CD14-positive monocyte (primary cell): ENCODE measurements at regions not wholly inside any gene's neighbourhood (a gene's known extent, or its start where the extent isn't known, plus 50 kb on each side); places are given as distances from the start of the nearest gene placed in this dataset.

ENCODE experiments used
- DNase-seq, 3 donors: peaks; one replicate each; pipeline ENCODE4 v3.0.0-alpha.2; 2011 to 2022
- H2AFZ ChIP-seq: 2 replicates; pipeline ENCODE4 v1.6.0; 2012; ENCODE audit warnings: mild to moderate bottlenecking, low read depth, low read length, inconsistent platforms; ENCODE audit not compliant: insufficient read depth, poor library complexity, severe bottlenecking
- H3K27ac ChIP-seq, 2 donors: 1 replicate in 1 of 2; 2 replicates in 1 of 2; pipeline ENCODE4 v1.5.1; 2012 to 2013; ENCODE audit warnings: low read length in 2 of 2, control low read depth in 1 of 2, inconsistent platforms in 1 of 2, low read depth in 1 of 2, mild to moderate bottlenecking in 1 of 2
- H3K27me3 ChIP-seq, 2 donors: one replicate each; pipeline versions ENCODE4 v1.6.0 to v1.6.1; 2011 to 2013; ENCODE audit warnings: low read length in 2 of 2; ENCODE audit not compliant: control insufficient read depth in 2 of 2, insufficient read depth in 2 of 2
- H3K36me3 ChIP-seq, 2 donors: replicated peaks in 1 of 2; 1 replicate in 1 of 2; 2 replicates in 1 of 2; pipeline versions ENCODE4 v1.5.1 to v1.6.1; 2012 to 2013; ENCODE audit warnings: low read length in 2 of 2, control low read depth in 1 of 2, inconsistent platforms in 1 of 2, mild to moderate bottlenecking in 1 of 2; ENCODE audit not compliant: insufficient read depth in 2 of 2, control insufficient read depth in 1 of 2
- H3K4me1 ChIP-seq, 2 donors: 1 replicate in 1 of 2; 2 replicates in 1 of 2; pipeline versions ENCODE4 v1.5.1 to v1.6.1; 2012 to 2013; ENCODE audit warnings: low read length in 2 of 2, control low read depth in 1 of 2, inconsistent platforms in 1 of 2, mild to moderate bottlenecking in 1 of 2, moderate library complexity in 1 of 2; ENCODE audit not compliant: insufficient read depth in 2 of 2, control insufficient read depth in 1 of 2
- H3K4me2 ChIP-seq: replicated peaks from 2 replicates; pipeline ENCODE3; 2012; ENCODE audit warnings: low read length, moderate library complexity, mild to moderate bottlenecking; ENCODE audit not compliant: poor library complexity, severe bottlenecking; ENCODE audit errors: extremely low read depth
- H3K4me3 ChIP-seq, 3 experiments: fragments of 200-600 bp in 1 of 3; sonication (generic) in 1 of 3; replicated peaks in 1 of 3; 1 replicate in 2 of 3; 2 replicates in 1 of 3; pipeline ENCODE4 v1.5.1; 2011 to 2013; ENCODE audit warnings: low read length in 3 of 3, mild to moderate bottlenecking in 3 of 3, control low read depth in 2 of 3, low read depth in 2 of 3, inconsistent platforms in 1 of 3, moderate library complexity in 1 of 3
- H3K79me2 ChIP-seq: 2 replicates; pipeline ENCODE4 v1.6.0; 2012; ENCODE audit warnings: mild to moderate bottlenecking, control low read depth, inconsistent platforms, low read length, moderate library complexity; ENCODE audit not compliant: insufficient read depth
- H3K9ac ChIP-seq: 2 replicates; pipeline ENCODE4 v1.6.0; 2017; ENCODE audit warnings: low read length, mild to moderate bottlenecking; ENCODE audit not compliant: insufficient read depth, poor library complexity, severe bottlenecking
- H3K9me3 ChIP-seq, 2 donors: replicated peaks in 1 of 2; 1 replicate in 1 of 2; 2 replicates in 1 of 2; pipeline versions ENCODE4 v1.5.1 to v1.6.1; 2012 to 2013; ENCODE audit warnings: low read length in 2 of 2, control low read depth in 1 of 2; ENCODE audit not compliant: control insufficient read depth in 1 of 2, insufficient read depth in 1 of 2
- H4K20me1 ChIP-seq: 2 replicates; pipeline ENCODE4 v1.6.0; 2012; ENCODE audit warnings: mild to moderate bottlenecking, low read length, control low read depth, moderate library complexity; ENCODE audit not compliant: insufficient read depth
- H3K27ac Mint-ChIP-seq, 7 donors: one replicate each; pipeline ENCODE4 v1.8.0; 2020; ENCODE audit warnings: mild to moderate bottlenecking in 7 of 7, mixed read lengths in 7 of 7, moderate library complexity in 6 of 7, inconsistent platforms in 2 of 7
- H3K27me3 Mint-ChIP-seq, 3 donors: one replicate each; pipeline ENCODE4 v1.8.0; 2021 to 2022; ENCODE audit warnings: low read depth in 3 of 3, mild to moderate bottlenecking in 3 of 3, mixed read lengths in 3 of 3, moderate library complexity in 3 of 3, inconsistent platforms in 1 of 3
- H3K36me3 Mint-ChIP-seq, 2 donors: one replicate each; pipeline ENCODE4 v1.8.0; 2020; ENCODE audit warnings: mixed read lengths in 2 of 2, inconsistent platforms in 1 of 2, mild to moderate bottlenecking in 1 of 2
- H3K4me1 Mint-ChIP-seq: one replicate; pipeline ENCODE4 v1.8.0; 2020; ENCODE audit warnings: mild to moderate bottlenecking, mixed read lengths
- H3K4me3 Mint-ChIP-seq, 2 donors: one replicate each; pipeline ENCODE4 v1.8.0; 2020; ENCODE audit warnings: mild to moderate bottlenecking in 2 of 2, mixed read lengths in 2 of 2, moderate library complexity in 1 of 2
- H3K9me3 Mint-ChIP-seq, 7 donors: one replicate each; pipeline ENCODE4 v1.8.0; 2020 to 2022; ENCODE audit warnings: mixed read lengths in 7 of 7, mild to moderate bottlenecking in 6 of 7, moderate library complexity in 6 of 7, inconsistent platforms in 2 of 7
- WGBS: methylation state at CpG from one replicate; pipeline ENCODE4 v1.1.5; 2013; ENCODE audit warnings: missing lambda C conversion rate; ENCODE audit not compliant: insufficient coverage; 5-methylcytosine and 5-hydroxymethylcytosine counted together
- intact Hi-C, 2 donors: fragments of 100-400 bp; cut with micrococcal nuclease; formaldehyde crosslinking; loops; one replicate each; pipeline versions ENCODE4 v1.15.0 to v1.15.1; 2023
- TF ChIP-seq, protein P1 (sequence below): fragments of 200-600 bp; IDR thresholded peaks from one replicate; pipeline ENCODE4 v1.8.0; 2022; ENCODE audit warnings: antibody characterized with exemption, mild to moderate bottlenecking

DNA sequence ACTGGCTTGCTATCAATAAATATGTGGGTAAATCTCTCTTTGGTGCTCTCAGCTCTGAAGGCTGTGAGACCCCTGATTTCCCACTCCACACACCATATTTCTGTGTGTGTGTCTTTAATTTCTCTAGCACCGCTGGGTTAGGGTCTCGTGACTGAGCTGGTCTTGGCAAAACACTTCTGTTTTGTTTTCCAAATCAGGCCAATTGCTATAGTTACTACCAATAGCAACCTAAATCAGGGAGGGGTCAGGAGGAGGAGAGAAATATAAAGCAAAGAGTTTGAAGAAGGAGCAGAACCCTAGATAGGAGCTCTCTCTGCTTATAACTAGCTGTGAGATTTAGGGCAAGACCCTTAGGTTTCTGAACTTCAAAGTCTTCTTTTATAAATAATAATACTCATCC, 250.5 kb upstream of the IGFBP7 start:
- Histone ChIP-seq H2AFZ (no peak overlapping the region), H3K4me2 (no peak overlapping the region), H3K36me3 (no peaks in the 10 kb centered on the region), H3K9me3 (no peaks in the 10 kb centered on the region), H3K79me2 (no peaks in the 10 kb centered on the region), H3K4me3 (no peak overlapping the region), H4K20me1 (no peaks in the 10 kb centered on the region), H3K4me1 (no peaks in the 10 kb centered on the region), H3K9ac (no peak overlapping the region), H3K27ac (no peak overlapping the region), H3K27me3 (no peaks in the 10 kb centered on the region)
- H3K4me3 Mint-ChIP-seq: no peak overlapping the region
- no peaks in the 10 kb centered on the region for H3K4me1 Mint-ChIP-seq
- H3K27me3 Mint-ChIP-seq: no peaks in the 10 kb centered on the region
- DNase-seq: no peak
- intact Hi-C loops: no loop called here
- H3K9me3 Mint-ChIP-seq: peaks cover 0 to 4% (median 0%) of the 10 kb centered on the region in 7 donors
- TF ChIP-seq, protein P1, sequence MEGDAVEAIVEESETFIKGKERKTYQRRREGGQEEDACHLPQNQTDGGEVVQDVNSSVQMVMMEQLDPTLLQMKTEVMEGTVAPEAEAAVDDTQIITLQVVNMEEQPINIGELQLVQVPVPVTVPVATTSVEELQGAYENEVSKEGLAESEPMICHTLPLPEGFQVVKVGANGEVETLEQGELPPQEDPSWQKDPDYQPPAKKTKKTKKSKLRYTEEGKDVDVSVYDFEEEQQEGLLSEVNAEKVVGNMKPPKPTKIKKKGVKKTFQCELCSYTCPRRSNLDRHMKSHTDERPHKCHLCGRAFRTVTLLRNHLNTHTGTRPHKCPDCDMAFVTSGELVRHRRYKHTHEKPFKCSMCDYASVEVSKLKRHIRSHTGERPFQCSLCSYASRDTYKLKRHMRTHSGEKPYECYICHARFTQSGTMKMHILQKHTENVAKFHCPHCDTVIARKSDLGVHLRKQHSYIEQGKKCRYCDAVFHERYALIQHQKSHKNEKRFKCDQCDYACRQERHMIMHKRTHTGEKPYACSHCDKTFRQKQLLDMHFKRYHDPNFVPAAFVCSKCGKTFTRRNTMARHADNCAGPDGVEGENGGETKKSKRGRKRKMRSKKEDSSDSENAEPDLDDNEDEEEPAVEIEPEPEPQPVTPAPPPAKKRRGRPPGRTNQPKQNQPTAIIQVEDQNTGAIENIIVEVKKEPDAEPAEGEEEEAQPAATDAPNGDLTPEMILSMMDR: no peak
- WGBS: no CpG with 5 or more reads among the region's 2 CpGs
- no peak overlapping the region for H3K27ac Mint-ChIP-seq
- no peaks in the 10 kb centered on the region for H3K36me3 Mint-ChIP-seq

- H3K4me1 ChIP-seq: no peaks in the 10 kb centered on the region
- peaks cover 0 to 1% (median 0%) of the 10 kb centered on the region in 3 donors for H3K27me3 Mint-ChIP-seq
- no peaks in the 10 kb centered on the region for H3K36me3 ChIP-seq
- peaks cover 0 to 3% (median 2%) of the 10 kb centered on the region in 7 donors for H3K9me3 Mint-ChIP-seq
- H3K4me3 Mint-ChIP-seq: no peak overlapping the region
- H3K27me3 ChIP-seq: no peaks in the 10 kb centered on the region
- WGBS: no CpG with 5 or more reads among the region's 4 CpGs
- no peaks in the 10 kb centered on the region for H3K4me1 Mint-ChIP-seq
- H3K9ac ChIP-seq: no peak overlapping the region
- DNase-seq: no peak
- H3K27ac Mint-ChIP-seq: no peak overlapping the region
- H3K36me3 Mint-ChIP-seq: no peaks in the 10 kb centered on the region
- TF ChIP-seq, protein P1: no peak
- H2AFZ ChIP-seq: no peak overlapping the region
- H4K20me1 ChIP-seq: no peaks in the 10 kb centered on the region
- H3K4me2 ChIP-seq: no peak overlapping the region
- H3K9me3 ChIP-seq: no peaks in the 10 kb centered on the region
- H3K4me3 ChIP-seq: no peak overlapping the region
- no peaks in the 10 kb centered on the region for H3K79me2 ChIP-seq
- intact Hi-C loops: no loop called here
- H3K27ac ChIP-seq: no peak overlapping the region
These were observed 245.0 kb upstream of the IGFBP7 start for GRCh38 chr4:57355101-57355665.
